Inflammatory macrophage treated with lipopolysaccharide for 1 hour (primary cell): ENCODE measurements at regions not wholly inside any gene's neighbourhood (a gene's known extent, or its start where the extent isn't known, plus 50 kb on each side); places are given as distances from the start of the nearest gene placed in this dataset.

ENCODE experiments used
- DNase-seq, 2 donors: peaks; one replicate each; pipeline ENCODE4 v3.0.0-alpha.2; 2020 to 2022

DNA sequence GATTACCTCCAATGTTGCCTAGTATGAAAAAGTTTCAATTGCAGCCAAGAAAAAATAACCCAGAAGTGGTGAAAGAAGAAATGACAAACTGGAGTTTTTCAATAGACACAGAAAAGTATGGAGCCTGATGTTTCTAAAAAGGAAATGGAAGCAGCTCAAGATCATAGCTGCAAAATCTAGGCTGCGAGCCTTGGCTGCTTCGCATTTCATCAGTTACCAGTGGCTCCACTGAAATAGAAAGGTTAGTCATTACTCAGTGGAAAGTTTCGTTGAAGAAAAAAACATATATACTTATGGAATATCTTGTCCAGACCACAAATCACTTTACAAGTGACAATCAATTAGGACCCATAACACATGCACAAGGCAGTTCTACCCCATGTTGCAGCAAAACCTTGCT lies 206.8 kb upstream of the SOX9 start:
- DNase-seq: no peak

DNA sequence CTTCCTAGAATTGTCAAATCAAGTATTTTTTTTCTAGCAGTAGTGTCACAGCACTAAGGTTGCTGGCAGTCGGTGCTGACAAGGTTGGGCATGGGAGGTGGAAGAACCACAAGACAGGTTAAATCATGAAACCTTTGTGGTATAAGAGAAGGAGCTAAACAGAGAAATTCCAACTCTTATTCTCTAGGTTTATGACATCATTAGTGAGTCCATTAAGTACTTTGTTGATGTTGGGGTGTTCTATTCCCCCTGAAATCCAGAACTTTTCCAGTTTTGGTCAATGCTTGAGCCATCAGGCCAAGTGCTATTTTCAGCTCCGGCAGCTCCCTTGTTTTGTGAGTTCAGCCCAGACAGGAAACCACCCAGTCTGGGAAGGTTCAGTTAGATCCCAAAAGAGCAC lies 206.0 kb upstream of the SOX9 start:
- DNase-seq: no peak

DNA sequence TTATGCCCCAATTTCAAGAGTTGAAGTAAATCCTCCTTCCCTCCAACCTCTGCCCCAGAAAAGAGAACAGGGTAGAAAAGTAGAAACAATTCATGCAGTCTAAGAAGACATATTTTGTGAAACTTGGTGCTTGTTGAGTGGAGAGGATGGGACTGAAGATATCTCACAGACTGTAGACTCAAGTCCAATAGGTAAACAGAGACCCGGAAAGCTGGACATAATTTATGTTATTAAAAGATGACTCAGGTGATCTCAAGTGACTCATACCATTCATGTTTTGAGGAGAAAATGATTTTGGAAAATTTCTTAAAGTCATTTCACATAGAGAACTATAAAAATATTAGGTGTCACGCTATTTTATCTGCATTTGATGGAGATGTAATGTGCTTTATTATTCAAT lies 203.1 kb upstream of the SOX9 start:
- DNase-seq: no peak

GRCh38 chr17:71919186-71919585 lies 201.6 kb upstream of the SOX9 start:
- DNase-seq: no peak

DNA sequence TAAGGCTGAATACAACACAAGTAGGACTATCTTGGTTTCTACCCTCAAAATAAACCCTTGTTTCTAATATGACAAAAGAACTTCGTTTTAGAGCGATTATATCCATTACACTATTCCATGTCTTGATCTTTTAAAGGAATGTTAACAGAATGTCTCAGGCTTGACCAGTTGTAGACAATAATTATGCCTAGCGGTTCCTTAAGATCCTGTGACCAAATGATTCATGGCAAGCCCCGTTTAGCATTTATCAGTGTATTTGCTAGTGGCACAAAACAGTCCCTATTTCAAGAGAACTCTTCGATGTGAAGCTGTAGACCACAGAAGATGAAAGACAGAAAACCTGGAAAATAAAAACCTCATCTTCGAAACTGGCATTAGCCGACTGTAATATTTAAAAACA lies 200.9 kb upstream of the SOX9 start:
- DNase-seq: no peak

- DNase-seq: no peak
Measured at GRCh38 chr17:71921796-71922195, 199.0 kb upstream of the SOX9 start.

DNA sequence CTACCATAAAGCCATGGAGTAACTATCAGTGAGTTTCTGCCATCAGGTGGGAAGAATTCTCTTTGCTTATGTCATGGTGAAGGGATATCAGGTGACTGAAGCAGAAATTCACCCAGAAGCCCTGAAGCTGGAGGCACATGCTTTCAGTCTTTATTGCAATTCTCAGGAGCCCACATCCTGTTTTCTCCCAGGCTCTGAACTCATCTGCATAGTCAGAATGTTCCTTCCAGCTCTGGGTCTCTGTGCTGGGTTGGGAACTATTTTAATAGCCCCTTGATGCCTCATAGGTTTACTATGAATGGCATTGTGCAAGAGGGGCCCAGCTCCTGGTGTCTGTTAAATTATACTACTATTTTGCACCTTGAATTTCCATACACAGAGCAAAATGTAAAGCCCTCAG lies 198.4 kb upstream of the SOX9 start:
- no peak for DNase-seq

- no peak for DNase-seq
Measured at GRCh38 chr17:71926746-71927398, 193.9 kb upstream of the SOX9 start.

DNA sequence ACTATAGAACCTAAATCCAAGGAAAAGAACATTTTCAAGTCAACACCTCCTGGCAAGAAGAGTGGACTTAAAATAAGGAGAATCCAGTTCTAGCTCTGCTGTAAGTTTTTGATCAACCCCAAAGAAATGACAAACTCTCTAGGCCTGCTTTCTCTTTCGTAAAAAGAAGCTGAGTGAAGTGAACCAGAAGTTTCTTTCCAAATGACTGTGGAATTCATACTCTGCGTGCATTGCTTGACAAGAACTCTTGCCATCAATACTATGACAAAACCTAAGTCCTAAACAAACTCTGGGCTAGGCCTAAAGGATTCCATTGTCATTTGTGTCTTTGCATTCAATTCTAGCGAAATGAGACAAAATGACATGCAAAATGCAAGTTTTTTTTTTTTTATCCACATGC lies 187.5 kb upstream of the SOX9 start:
- DNase-seq: no peak

- no peak for DNase-seq
Measured at GRCh38 chr17:71934520-71934919, 186.3 kb upstream of the SOX9 start.

DNA sequence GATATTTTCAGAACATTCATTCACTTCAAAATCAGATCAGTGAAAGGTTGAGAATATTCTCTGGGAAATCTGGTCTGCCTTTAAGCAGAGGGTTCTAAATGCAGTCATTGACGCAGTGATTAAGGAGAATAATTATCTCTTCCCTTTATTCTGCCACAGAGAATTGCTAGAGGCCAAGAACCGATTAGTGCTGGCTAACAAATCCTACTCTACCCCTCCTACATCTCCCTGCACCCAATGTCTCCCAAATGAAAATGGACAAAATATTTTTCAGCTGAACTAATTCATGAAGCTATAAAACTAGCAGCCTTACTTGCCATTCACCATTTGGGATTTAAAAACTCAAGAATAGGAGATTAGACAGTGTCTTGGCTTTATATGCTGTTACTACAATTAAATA lies 185.5 kb upstream of the SOX9 start:
- no peak for DNase-seq

- DNase-seq: no peak
Measured at GRCh38 chr17:71936977-71937376, 183.8 kb upstream of the SOX9 start.

GRCh38 chr17:71937914-71938313 lies 182.9 kb upstream of the SOX9 start:
- DNase-seq: no peak

GRCh38 chr17:71938340-71939010 lies 182.3 kb upstream of the SOX9 start:
- no peak for DNase-seq

- DNase-seq: no peak
Measured at GRCh38 chr17:71941920-71942319, 178.9 kb upstream of the SOX9 start.

GRCh38 chr17:71942626-71943025 lies 178.2 kb upstream of the SOX9 start:
- peak; percentile 0 to 1 for DNase-seq

DNA sequence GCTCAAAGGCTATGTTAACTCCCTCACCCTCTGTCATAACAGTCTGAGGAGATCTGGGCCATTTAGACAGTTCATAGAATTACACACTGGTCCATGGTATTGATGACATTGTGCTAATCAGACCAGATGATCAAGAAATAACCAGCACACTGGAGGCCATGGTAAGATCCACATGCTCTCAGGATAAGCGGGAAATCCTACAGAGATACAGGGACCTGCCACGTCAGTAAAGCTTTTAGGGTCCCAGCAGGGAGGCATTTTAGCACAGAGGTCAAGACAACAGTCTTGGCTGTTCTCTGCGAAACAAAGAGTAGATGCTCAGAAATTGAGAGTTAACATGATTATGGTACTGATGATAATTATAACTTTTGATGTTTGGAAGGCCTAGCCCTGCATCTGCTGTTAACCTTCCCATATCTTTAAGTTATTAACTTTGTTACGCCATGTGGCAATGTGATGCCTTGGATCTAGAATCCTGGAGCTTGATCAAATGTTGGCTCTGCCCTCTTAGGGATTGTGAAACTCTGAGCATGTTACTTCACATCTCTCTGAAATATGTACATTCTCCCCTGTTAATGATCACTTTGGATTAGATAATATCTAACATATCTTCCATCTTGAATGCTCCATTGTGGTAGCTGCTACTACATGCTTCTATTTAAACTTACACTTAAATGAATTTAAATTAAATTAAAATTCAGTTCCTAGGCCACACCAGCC lies 172.0 kb upstream of the SOX9 start:
- no peak for DNase-seq

- no peak for DNase-seq
Measured at GRCh38 chr17:71959154-71959553, 161.7 kb upstream of the SOX9 start.

DNA sequence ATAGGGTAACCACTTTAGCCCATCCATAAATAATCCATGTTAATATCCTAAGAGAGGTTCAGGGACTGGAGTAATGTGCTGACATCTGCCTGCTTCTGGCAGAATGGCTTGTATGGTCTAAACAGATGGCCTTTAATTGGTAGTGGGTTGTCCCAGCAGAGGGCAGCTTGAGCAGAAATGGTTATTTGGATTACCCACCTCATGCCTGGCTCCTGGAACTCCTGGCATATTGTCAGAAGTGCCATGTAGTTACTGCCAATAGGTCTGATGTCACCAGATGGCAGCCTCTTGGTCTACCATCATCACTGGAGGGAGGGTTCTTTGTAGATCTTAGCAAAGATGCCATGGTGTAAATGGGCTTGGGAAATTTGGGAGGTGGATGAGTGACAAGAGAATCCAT lies 157.5 kb upstream of the SOX9 start:
- DNase-seq: no peak

GRCh38 chr17:71963791-71964190 lies 157.0 kb upstream of the SOX9 start:
- no peak for DNase-seq

DNA sequence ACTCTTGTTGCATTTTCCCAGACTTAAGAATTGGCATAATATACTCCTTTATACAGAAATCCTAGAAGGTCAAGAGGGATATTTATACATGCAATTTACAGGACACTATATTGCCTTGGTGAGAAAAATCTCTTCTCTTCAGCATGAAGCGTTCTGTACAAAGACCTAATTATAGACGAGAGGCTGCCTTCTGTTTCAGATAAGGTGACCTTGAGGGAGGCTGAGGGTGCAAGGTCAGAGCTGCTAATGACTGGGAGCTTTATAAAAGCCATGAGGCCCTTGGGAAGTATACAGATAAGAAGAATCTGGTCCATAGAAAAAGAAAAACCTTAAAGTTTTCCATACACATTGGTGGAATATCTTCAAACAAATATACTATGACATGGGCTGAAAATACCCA lies 156.3 kb upstream of the SOX9 start:
- DNase-seq: no peak

GRCh38 chr17:71966055-71966454 lies 154.8 kb upstream of the SOX9 start:
- DNase-seq: no peak

DNA sequence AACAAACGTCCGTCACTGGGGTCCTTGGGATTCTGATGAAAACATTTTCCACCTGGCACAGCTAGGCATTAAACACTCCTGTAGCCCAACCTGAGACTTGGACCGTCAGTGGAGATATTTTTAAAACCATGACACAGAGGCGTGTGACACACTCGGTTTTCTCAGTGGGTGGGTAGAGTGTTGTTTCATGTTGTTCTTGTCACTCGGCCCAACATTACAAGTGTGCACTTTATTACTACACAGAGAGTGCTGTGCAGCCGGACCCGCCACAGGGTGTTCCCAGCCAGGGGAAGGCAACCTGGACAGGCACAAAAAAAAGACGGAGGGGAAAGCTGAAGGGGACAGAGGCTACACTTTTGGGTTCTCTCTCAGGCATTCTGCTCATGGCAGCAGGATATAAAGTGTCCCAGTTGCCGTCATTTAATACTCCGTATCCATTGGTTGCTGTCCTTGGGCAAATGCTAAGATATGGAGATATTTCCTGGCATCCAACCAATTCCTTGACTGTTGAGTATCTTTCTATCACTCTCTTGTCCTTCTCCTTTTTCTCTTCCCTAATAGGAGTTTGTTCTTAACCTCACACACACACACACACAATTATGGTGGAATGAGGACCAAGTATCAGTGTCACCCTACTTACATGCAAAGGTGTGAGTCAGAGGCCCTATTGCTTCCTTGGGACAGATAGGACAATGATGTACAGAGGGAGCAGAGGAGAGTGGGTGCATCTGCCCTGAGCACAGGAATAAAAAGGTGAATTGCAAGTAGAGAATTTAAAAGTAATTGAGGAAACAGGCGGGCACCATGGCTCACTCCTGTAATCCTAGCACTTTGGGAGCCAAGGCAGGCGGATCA lies 154.1 kb upstream of the SOX9 start:
- no peak for DNase-seq
